ENCODE measurements at regions not wholly inside any gene's neighbourhood (a gene's known extent, or its start where the extent isn't known, plus 50 kb on each side); places are given as distances from the start of the nearest gene placed in this dataset.
"Not testable (repeated sequence)": the region's sequence is repeated elsewhere in the genome, so short reads cannot be mapped to it uniquely, and the experiment has no call there.

DNA sequence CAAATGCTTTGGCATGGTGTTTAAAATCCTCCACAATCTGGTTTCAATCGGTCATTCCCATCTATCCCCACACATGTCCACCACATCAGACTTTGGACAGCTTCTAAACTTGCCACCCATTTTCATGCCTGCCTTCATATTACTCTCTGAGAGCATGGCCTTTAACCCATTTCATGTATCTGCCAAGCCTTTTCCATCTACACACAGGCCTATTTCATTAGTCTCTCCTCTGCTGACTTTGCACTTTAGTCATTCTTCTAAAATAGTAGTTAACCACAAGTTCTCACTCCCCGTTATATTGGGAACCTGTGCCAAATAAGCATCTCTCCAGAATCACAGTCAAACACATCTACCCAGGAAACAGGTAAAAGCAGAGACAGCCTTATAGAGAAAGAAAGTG is 142.2 kb downstream of the MZT1 start:
- DNase-seq = no peak

DNA sequence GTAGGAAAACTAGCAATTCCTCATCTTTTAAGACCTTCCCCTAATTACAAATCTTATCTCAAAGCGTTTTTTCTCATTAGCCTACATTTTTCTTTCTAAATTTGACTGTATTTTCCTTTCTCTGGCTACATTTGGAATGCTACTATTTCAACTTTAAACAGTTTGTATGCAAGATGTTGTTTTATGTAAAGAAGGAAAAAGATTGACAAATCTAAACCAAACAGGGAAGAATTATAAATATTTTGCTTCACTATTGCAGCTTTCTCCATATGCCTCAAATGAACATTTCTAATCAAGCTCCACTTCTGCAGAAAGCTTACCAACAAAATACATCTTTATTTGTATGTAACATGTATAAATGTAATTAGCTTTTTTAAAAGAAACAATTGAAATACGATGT is 156.2 kb downstream of the MZT1 start:
- no peak for DNase-seq

DNA sequence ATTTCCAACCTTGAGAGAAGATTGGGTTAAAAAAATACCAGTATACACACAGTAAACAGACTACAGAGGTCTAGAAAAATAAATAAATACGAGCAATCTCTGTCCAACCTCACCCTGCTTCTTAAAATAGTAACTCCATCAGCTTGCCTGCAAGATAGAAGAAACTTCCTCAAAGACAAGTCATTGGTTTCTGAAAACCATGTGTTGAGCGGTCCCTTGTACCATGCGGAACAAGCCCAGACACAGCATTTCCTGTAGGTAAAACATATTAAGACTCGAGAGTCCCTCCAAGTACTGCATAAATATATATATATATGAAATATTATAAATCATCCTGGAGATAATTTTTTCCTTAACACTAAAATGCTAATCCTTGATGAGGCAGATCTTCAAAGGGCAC is 157.4 kb downstream of the MZT1 start:
- DNase-seq = no peak

DNA sequence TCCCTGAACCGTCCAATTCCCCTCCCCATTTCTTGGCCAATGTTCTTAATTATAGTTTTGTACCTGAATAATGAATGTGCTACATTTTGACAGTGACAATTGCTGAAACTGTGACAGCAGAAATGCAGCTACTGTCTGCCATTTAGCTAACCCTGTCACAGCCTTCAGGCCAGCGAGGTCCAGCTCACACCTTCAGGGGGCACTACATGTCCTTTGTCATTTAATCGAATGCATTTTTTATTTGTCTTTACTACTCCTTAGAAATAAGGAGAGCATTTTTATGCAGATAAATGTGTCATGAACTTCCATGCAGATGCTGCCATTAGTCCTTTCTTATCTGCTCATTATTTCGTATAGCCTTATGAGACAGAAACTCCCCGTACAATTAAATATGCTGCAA is 159.9 kb downstream of the MZT1 start:
- DNase-seq = no peak

DNA sequence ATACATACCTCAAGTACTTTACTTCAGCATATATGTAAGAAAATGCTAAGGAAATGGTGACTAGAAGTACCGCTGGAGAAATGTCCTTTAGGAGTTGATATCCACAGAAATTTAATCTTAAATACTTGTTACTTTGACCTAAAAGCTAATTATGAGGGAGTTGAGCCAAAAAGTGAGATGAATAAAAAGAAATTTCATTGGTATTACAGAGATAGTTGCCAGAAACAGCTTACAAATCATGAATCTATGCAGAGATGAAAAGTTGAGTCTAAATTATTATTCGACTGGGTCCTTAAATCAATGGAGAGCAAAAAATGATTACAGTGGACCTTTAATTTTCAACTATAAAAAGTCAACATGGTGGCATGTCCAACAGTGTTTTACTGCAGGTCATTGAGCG is 160.9 kb downstream of the MZT1 start:
- no peak for DNase-seq

DNA sequence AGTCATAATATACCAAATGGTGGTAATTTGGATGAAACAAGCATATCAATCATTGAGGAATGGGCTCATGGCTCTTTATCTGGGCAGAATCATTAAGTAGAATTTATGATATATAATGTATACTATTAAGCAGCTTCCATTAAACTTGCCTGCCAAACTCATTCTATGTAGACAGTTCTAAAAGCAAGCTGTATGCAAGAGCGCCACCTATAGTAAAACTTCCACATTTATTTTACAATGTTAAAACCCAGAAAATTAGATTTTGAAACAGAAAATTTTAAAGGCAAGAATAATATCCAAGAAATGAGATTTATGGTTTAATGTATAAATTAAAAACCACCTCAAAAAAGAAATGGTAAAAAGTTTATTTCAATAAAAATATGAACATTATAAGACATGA is 161.5 kb downstream of the MZT1 start:
- no peak for DNase-seq

DNA sequence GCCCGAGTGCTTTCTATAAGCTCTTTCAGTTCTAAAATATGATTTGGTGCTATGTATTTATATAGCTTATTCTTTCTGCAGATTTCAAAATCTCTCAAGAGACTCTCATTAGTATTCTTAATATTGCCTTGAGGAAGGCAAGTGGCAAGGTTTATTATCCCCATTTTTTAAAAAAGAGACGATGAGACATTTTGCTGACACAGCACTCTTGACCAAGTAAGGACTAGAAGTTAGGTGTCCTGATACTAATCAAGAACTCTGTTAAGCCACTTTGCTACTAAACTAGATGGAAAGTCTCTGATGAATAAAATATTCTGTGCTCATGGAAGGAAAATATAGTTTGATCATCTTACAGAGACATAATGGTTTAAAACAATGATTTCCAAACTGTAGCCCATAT is 164.7 kb downstream of the MZT1 start:
- no peak for DNase-seq

DNA sequence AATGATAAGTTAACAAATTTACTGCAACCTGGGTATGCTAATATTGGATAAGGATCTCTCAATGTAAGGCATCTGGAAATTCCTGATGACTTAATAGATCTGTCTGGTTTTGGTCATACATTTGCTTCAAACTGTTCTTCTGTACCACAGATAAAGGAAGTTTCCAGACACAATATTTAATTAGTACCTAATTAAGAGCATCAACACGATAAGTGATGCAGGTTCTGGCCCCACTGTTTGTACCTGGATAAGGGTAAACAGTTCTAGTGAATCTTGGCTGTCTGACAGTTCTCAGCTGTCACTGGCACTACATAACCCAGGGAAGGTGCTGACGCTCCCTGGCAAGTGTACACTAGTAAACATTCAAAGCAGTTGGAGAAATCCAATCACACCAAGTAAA is 165.6 kb downstream of the MZT1 start:
- DNase-seq = no peak

DNA sequence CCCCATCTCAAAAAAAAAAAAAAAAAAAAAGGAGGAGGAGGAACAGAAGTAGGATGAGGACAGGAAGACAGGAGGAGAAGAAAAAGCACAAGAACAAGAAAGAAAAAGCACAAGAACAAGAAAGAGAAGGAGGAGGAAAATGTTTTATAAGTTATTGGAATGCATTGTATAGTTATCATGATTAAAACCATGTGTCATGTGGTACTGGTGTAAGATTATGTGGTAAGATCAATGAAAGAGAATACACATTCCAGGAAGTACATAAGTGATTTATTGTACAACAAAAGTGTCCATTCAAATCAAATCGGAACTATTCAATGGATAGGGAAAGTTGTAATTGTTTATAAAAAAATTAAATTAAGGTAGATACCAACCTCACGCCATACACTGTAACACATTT is 167.7 kb downstream of the MZT1 start:
- DNase-seq = no peak

DNA sequence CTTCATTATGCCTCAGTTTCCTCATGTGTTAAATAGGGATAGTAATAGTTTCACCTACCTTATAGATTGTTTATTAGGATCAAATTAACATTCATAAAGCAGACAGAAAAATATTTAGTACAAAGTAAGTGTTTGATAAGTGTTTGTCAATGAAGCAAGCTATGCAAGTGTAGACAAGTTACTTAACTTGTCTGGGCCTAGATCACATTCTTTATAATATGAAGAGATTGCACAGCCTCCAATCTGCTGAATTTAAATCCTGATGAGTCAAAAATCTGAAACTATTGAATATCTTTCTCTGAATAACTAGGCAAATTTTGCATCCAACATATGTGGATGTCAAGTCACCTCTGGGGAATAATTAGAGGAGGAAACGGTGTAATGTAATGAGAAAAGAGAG is 170.5 kb downstream of the MZT1 start:
- DNase-seq = no peak

DNA sequence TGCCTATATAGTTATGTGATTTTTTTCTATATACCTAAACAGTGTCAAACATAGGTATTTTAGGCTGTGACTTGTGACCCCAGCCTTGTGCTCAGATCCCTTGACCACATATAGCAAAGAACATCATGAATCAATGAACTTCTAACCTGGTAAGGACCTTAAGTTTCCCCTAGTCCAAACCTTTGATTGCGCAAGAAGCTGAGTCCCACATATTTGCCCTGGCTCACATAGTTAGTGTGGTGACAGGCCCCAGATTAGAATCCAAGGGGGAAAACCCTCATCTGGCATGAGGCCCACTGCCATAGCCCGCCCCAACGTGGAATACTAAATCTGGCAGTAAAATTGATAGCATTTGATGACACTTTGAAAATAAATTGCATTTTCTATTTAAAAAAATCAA is 171.8 kb downstream of the MZT1 start:
- no peak for DNase-seq

DNA sequence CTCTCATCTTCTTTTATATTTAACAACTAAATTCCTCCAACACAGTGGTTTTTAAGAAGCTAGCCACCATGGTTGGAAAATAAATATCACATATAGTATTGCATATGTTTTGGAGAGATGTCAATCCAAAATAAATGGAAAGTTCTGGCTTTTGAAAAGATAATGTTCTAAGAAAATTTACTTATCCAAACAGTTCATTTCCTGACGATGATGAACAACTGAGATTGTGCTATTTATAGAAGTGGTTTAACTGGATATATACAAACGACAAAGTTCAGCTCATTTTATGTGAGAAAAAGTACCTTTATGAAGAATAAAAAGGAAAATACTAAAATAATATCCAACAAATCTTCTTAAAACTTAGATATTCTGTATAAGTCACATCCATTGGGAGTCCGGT is 174.7 kb downstream of the MZT1 start:
- DNase-seq = no peak

DNA sequence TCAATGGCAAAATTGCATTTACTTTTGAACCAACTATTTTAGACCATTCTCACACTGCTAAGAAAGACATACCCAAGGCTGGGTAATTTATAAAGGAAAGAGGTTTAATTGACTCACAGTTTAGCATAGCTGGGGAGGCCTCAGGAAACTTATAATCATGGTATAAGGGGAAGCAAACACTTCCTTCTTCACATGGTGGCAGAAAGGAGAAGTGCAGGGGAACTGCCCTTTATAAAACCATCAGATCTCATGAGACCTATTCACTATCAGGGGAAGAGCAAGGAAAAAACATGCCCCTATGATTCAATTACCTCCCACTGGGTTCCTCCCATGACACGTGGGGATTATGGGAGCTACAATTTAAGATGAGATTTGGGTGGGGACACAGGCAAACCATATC is 181.5 kb downstream of the MZT1 start:
- not testable (repeated sequence) for DNase-seq

DNA sequence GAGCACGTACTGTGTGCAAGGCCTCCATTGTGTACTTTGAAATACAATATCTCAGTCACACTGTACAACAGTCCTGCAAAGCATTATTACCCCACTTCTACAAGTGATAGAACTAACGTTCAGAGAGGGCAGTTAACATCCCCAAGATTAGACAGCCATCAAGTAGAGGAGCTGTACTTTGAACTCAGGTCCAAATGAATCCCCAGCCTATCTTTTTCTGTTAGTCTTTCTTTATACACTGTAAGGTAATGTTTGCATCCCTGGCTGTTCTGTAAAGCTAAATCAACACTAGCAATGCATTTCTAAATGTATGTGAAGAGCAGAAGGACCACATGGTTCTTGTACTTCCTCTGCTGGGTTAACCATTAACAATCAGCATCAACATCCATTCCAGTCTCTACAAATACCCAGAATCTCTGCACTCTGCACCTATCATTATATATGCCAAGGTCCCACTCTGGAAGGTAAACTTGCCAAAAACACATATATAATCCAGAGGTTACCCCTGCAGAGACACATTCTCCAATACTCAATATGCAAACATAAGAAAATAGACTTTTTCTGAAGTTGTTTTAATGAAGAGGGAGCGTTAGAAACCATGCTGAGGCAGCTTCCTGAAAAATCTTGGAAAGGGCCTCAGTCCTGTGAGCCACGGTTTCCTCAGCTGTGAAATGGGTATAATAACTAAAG is 182.3 kb downstream of the MZT1 start:
- DNase-seq = no peak

DNA sequence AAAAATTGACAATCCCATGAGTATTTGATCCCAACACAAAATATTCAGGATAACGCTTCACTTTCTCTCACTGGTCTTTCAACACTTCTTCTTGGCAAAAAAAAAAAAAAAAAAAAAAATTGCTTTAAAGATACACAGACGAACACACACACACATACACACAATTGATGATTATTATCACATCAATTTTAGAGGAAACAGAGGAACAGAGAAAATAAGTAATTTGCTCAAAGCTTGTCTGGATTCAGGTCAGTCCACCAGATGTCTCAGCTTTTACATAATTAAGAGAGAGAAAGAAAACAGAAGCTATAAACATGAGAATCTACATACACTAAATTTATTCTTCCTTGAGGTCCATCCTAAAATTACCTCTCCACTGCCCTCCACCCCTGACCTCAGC is 183.4 kb downstream of the MZT1 start:
- DNase-seq = no peak

DNA sequence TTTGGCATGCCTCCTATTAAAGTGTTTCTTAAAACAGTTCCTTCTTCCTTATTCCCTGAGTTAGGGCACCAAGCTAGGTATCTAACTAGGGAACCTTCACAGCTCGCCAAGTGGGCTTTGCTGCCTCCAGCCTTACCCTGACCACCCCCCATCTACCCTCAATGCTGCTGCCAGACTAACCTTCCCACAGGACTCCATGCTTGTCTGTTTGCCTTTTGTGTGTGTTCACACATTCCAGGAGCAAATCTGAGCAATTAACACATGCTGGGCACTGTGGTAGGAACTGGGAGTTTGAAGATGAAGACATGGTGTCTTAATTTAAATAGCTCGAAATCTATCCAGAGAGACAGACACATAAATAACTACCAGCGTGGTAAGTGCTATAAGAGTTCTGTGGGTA is 185.2 kb downstream of the MZT1 start:
- DNase-seq = no peak

DNA sequence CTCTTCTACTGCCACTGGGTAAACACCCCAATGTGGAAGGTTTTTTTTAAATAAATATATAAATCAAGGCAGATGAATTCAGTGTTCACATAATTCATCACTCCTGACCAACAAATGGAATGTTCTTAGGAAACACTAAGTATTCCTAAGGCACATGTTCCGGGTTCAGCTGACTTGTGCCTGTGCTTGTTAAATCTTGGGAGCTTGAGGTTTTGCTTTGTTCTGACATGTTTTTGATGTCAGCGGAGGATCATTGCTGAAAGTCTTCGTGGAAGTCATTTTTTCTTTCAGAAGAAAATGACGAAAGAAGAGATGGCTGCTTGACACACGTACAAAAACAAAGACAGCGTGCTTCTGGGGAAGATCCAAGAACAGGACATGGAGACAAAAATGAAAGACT is 185.8 kb downstream of the MZT1 start:
- DNase-seq = no peak

DNA sequence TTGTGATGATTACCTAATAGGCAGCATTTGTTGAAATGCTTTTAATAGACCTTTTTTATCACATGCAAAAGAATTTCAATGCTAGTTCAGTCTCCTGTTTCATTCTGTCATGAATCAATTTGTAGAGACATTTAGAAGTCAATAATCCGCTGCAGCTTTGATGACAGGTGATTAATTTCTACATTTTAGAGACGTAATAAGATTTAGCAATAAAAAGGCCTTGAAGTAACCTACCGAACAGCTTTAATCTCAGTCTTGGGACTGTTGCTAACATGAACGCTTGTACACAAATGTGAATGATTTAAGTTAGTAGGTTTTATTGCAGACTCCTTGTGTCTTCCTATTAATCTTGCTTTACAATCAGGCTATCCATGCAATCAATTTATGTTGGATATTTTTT is 186.5 kb downstream of the MZT1 start:
- DNase-seq = no peak

DNA sequence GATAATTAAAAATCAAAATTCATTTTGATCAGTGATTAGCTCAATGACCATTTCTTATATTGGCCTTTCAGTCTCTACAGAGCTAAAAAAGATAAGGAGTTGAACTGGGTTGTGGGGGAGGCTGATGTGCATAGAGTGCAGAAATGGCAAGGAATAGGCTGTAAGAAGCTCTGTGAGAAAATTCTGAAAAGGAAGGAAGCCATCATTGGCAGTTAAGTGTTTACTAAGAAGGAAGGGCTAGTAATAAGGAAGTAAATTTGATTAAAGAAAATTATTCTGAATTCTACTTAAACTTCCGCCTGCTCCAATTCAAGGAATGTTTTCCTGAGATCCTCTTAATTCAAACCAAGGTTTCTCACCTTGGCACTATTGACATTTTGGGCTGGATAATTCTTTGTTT is 187.5 kb downstream of the MZT1 start:
- DNase-seq = no peak

DNA sequence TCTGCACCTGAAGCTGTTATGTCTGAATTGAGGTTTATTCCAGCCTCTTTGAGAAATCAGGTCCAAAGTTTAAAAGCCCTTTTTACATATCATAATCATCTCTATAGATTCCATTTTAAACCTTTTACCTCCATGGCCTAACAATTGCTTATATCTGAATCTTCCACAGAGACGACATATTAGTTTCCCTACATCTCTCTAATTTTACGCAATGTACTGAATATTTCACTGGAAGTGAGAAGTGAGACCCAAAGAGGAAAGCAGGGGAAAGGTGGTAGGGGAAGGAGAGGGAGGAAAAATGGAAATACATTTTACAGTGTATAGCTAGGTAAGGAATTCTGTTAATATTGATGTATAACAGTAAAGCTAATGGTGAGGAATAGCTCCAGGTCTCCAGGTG is 189.6 kb downstream of the MZT1 start:
- no peak for DNase-seq

DNA sequence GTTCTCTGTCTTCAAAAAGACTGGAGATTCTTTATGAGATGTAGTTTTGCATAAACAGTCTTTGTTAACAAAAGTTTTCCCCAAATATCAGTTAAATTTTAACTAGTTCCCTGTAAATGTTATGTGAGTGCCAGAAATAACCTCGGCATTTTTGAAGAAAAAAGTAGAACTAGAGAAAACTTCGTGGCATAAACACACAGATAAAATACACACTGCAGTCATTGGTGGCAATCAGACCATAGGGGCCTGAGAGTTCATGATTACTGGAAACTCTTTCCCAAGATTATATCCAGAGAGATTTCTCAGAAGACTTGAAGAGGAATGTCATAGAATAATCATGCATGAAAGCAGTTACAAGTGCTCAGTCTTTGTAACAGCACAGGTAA is 190.0 kb downstream of the MZT1 start:
- no peak for DNase-seq

DNA sequence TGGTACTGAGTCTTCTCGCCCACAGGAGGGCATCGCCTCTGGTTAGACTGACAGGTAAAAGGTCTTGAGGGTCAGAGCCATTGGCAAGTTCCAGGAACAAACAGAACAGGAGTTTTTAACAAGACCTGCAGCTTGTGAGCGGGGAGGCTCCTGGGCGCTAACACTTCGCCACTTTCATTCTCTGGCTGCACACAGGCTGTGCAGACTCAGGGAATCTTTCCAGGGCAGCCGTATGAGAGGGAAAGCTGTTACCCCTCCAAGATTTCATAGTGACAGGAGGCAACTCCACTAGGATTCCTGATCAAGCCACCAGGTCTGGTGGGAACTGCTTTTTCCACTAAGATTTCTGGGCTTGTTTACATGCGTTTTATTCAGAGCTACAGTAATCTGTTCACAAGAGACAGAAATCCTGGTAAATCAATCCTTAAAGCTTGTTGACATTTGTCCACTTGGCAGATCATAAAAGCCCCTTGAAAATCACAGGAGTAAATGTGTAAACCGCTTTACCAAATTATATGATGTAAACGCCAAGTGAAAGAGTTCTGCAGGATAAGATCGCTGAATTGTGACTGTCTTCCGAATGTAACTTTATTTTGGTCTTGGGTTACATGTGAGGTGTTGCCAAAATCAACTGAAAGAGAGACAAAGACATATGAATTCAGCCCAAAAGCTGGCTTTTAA is 190.6 kb downstream of the MZT1 start:
- no peak for DNase-seq

DNA sequence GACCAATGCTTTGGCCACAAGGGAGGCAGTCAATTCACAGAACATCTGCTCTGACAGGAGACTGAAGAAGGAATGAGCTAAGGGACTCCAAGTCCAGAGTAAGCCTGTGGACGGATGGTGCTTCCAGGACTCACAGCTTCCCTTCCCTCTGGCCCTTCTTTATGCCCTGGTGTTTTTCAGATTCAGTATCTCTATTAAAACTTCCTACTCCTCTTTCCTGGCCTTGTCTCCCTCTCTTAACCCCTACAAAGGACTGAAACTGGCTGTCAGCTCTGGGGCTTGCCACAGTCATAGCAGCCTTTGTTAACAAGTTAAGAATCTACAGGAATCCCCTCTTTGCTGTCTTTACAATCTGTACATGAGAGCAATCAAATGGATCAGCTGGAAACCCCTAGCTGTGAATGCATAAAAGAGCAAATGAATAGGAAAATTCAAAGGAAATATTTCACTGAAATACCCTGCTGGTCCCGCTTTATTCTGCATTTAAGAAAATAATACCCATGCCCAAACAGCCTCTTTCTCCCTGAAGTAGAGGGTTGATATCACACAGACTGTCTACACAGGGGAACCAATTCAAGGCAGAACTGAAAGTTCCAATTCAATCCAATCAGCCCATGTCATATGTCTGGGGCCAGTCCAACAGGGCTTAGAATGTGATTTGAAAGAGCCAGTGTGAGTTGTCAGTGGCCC is 192.3 kb downstream of the MZT1 start:
- no peak for DNase-seq

DNA sequence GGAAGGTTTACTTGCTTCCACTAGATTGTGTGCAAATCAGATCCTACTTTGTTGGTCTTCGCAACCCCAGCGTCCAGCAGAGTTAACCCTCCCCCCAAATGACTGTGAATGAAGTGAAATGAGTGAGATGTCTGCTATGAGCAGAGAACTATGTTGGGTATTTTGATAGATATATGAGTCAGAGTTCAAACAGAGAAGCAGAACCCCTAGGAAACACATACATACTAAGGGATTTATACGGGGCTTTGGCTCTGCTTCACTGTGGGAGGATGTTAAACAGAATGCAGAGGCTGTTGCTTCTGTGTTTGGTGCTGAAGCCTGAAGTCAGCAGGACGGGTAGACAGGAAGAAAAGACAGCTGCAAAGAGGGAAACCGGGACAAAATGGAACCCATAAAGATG is 197.0 kb downstream of the MZT1 start:
- DNase-seq = no peak

DNA sequence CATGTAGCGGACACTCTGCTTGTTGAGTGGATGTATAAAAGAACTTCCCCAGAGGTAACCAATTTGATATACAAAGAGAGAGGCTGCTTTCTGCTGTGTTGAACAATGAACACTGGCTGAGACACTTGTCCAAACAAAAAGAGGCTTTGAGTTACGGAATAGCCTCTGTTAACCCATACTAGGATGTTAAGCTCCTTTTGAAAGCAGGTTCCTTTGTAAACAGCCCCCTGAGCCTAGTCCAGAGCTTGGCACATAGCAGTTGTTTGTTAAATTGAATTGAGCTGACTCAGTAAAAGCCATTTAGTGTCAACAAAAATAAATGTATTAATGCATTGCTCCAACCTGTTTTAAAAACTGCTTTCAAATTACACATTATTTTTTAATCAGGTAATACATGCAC is 200.1 kb downstream of the MZT1 start:
- DNase-seq = no peak

All from activated naive CD4-positive, alpha-beta T cell treated with anti-CD3 and anti-CD28 coated beads, Interleukin-2, amount 50 U/mL, for 16 hours (primary cell).